Prostate gland (tissue), 2 donors: ENCODE measurements at regions not wholly inside any gene's neighbourhood (a gene's known extent, or its start where the extent isn't known, plus 50 kb on each side); places are given as distances from the start of the nearest gene placed in this dataset.

Source experiments
- POLR2A ChIP-seq: fragments of 450-650 bp; IDR thresholded peaks from one replicate; pipeline ENCODE4 v1.6.1; 2016; ENCODE audit warnings: antibody characterized with exemption, mild to moderate bottlenecking
- POLR2AphosphoS5 ChIP-seq: sonication (generic); formaldehyde crosslinking; IDR thresholded peaks from one replicate; pipeline ENCODE4 v1.6.1; 2017; ENCODE audit warnings: antibody characterized with exemption
- TF ChIP-seq, protein P1 (sequence below), 4 experiments: fragments of 200-600 bp in 2 of 4; fragments of 450-650 bp in 2 of 4; sonication (generic) in 2 of 4; IDR thresholded peaks; 1 replicate in 3 of 4; 2 replicates in 1 of 4; pipeline ENCODE4 v1.5.1; 2016 to 2019; ENCODE audit warnings: antibody characterized with exemption in 4 of 4, mild to moderate bottlenecking in 2 of 4, moderate library complexity in 2 of 4

DNA sequence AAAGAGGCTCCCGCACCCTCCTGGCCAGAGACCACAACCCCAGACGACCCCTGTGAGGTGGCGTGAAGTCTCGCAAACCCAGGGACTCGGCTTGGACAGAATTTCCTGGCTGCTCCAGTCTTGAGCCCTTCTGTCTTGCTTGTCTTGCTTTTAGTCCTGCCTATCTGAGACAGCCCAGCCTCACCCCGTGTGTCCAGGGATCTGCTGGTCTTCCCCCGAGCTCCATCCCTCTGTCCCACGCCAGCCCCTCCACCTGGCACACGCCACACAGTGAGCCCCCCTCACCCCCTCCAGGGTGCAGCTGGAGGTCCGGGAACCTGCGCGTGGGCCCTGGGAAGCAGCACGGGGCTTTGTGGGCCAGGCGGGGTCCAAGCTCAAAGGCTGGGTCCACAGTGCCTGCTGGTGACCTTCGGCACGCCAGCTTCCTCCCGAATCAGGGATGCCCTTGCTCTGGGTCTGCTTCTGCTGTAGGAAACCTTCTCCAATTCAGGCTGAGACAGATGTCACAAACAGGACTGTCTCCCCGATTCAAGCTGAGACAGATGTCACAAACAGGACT lies 97.1 kb downstream of the SIK1 start:
- TF ChIP-seq, protein P1, sequence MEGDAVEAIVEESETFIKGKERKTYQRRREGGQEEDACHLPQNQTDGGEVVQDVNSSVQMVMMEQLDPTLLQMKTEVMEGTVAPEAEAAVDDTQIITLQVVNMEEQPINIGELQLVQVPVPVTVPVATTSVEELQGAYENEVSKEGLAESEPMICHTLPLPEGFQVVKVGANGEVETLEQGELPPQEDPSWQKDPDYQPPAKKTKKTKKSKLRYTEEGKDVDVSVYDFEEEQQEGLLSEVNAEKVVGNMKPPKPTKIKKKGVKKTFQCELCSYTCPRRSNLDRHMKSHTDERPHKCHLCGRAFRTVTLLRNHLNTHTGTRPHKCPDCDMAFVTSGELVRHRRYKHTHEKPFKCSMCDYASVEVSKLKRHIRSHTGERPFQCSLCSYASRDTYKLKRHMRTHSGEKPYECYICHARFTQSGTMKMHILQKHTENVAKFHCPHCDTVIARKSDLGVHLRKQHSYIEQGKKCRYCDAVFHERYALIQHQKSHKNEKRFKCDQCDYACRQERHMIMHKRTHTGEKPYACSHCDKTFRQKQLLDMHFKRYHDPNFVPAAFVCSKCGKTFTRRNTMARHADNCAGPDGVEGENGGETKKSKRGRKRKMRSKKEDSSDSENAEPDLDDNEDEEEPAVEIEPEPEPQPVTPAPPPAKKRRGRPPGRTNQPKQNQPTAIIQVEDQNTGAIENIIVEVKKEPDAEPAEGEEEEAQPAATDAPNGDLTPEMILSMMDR (IDR thresholded peaks at IDR 0.05), result no peak
- TF ChIP-seq POLR2A (no peak), POLR2AphosphoS5 (no peak)
